Dermis blood vessel endothelial cell (primary cell): ENCODE measurements at regions not wholly inside any gene's neighbourhood (a gene's known extent, or its start where the extent isn't known, plus 50 kb on each side); places are given as distances from the start of the nearest gene placed in this dataset.

Experiments
- DNase-seq: peaks from one replicate; pipeline ENCODE4 v3.0.0; 2010

- no peak for DNase-seq
Measured at GRCh38 chr15:51156957-51157356, 62.3 kb upstream of the TNFAIP8L3 start.

GRCh38 chr15:51155891-51156290 lies 61.2 kb upstream of the TNFAIP8L3 start:
- peak; percentile 71 for DNase-seq

- DNase-seq: peak; percentile 23
Measured at GRCh38 chr15:51155016-51155580, 60.4 kb upstream of the TNFAIP8L3 start.
